Activated CD4-positive, CD25-positive, alpha-beta regulatory T cell treated with anti-CD3 and anti-CD28 coated beads, Interleukin-2, amount 50 U/mL, for 72 hours (primary cell): ENCODE measurements at regions not wholly inside any gene's neighbourhood (a gene's known extent, or its start where the extent isn't known, plus 50 kb on each side); places are given as distances from the start of the nearest gene placed in this dataset.
"Not testable (repeated sequence)": the region's sequence is repeated elsewhere in the genome, so short reads cannot be mapped to it uniquely, and the experiment has no call there.

ENCODE experiments used
- DNase-seq: peaks from one replicate; pipeline ENCODE4 v3.0.0; 2021

- no peak for DNase-seq
Measured at GRCh38 chr10:81498011-81498551, 376.9 kb upstream of the NRG3 start.

- DNase-seq: no peak
Measured at GRCh38 chr10:81502677-81503359, 372.2 kb upstream of the NRG3 start.

- not testable (repeated sequence) for DNase-seq
Measured at GRCh38 chr10:81505777-81506176, 369.2 kb upstream of the NRG3 start.

- no peak for DNase-seq
Measured at GRCh38 chr10:81514811-81515210, 360.2 kb upstream of the NRG3 start.

GRCh38 chr10:81520688-81521087 lies 354.3 kb upstream of the NRG3 start:
- no peak for DNase-seq

- DNase-seq: no peak
Measured at GRCh38 chr10:81524467-81524866, 350.5 kb upstream of the NRG3 start.

GRCh38 chr10:81532403-81532802 lies 342.6 kb upstream of the NRG3 start:
- DNase-seq: no peak

- no peak for DNase-seq
Measured at GRCh38 chr10:81534991-81535390, 340.0 kb upstream of the NRG3 start.

- DNase-seq: no peak
Measured at GRCh38 chr10:81541517-81541916, 333.5 kb upstream of the NRG3 start.

GRCh38 chr10:81546243-81546642 lies 328.8 kb upstream of the NRG3 start:
- no peak for DNase-seq

GRCh38 chr10:81548160-81548559 lies 326.8 kb upstream of the NRG3 start:
- DNase-seq: no peak

GRCh38 chr10:81564143-81564542 lies 310.9 kb upstream of the NRG3 start:
- no peak for DNase-seq

- no peak for DNase-seq
Measured at GRCh38 chr10:81569488-81569887, 305.5 kb upstream of the NRG3 start.

- DNase-seq: no peak
Measured at GRCh38 chr10:81570349-81570748, 304.6 kb upstream of the NRG3 start.

GRCh38 chr10:81570878-81571794 lies 303.9 kb upstream of the NRG3 start:
- DNase-seq: no peak

- DNase-seq: no peak
Measured at GRCh38 chr10:81575036-81575435, 300.0 kb upstream of the NRG3 start.

- DNase-seq: no peak
Measured at GRCh38 chr10:81576336-81576735, 298.7 kb upstream of the NRG3 start.

GRCh38 chr10:81594991-81595390 lies 280.0 kb upstream of the NRG3 start:
- no peak for DNase-seq

- no peak for DNase-seq
Measured at GRCh38 chr10:81600185-81600584, 274.8 kb upstream of the NRG3 start.

GRCh38 chr10:81603106-81603620 lies 271.8 kb upstream of the NRG3 start:
- DNase-seq: no peak

GRCh38 chr10:81644485-81644884 lies 230.5 kb upstream of the NRG3 start:
- DNase-seq: not testable (repeated sequence)

- no peak for DNase-seq
Measured at GRCh38 chr10:81655986-81656385, 219.0 kb upstream of the NRG3 start.

- DNase-seq: no peak
Measured at GRCh38 chr10:81662837-81663236, 212.2 kb upstream of the NRG3 start.

GRCh38 chr10:81664800-81665199 lies 210.2 kb upstream of the NRG3 start:
- not testable (repeated sequence) for DNase-seq
